ENCODE measurements at regions not wholly inside any gene's neighbourhood (a gene's known extent, or its start where the extent isn't known, plus 50 kb on each side); places are given as distances from the start of the nearest gene placed in this dataset.

DNA sequence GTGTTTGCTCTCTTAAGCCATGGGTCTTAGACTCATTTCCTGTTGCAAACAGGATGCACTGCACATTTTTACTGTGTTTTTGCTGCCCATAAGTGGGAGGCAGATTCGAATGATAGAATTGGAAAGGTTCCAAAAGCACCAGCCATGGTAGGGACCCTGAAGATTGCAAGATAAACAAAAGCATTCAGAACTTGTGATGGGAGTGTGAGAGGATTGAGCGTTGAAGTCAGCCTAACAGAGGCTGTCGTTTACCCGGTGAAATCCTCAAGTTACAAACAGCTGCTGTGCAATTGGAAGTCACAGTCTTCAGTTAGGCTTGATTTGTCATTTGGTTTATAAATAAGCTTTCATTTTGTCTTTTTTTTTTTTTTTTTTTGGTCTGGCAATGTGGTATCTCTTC is 192.7 kb upstream of the MKI67 start:
- no peak overlapping the region for H3K9ac ChIP-seq
- no peaks in the 10 kb centered on the region for H3F3A ChIP-seq (replicated peaks; ENCODE audit: insufficient read depth)
- H3K27me3 ChIP-seq (ENCODE audit: insufficient read depth): no peaks in the 10 kb centered on the region
- no peak overlapping the region for H3K27ac ChIP-seq (ENCODE audit: low read depth in 2 of 2, low read length in 1 of 2)
- ChIA-PET CTCF (interaction anchor here (0.9 kb wide), 1 partner anchor 55 kb away, joined by 3 read pairs; no protein-coding TSS in a partner anchor), POLR2A (no interaction called here)
- no peaks in the 10 kb centered on the region for H3K79me2 ChIP-seq (ENCODE audit: insufficient read depth)
- H4K20me1 ChIP-seq (ENCODE audit: insufficient read depth): no peaks in the 10 kb centered on the region
- 40% methylated on average over 4 of the region's 4 CpGs for WGBS (ENCODE audit: low lambda C conversion rate)
- H2AFZ ChIP-seq (ENCODE audit: low read depth): no peak overlapping the region
- H3K9me3 ChIP-seq: no peaks in the 10 kb centered on the region
- no peaks in the 10 kb centered on the region for H3K9me2 ChIP-seq
- TF ChIP-seq YY1 (IDR thresholded peaks at IDR 0.05; ENCODE audit: low read depth) (no peak), CTCF (IDR thresholded peaks at IDR 0.05) (no peak), RFX5 (IDR thresholded peaks at IDR 0.05; ENCODE audit: low read length) (no peak), TCF12 (IDR thresholded peaks at IDR 0.05) (no peak), SMC3 (IDR thresholded peaks at IDR 0.05; ENCODE audit: low read depth, low read length) (no peak), FOSL2 (IDR thresholded peaks at IDR 0.05; ENCODE audit: borderline replicate concordance, low read depth) (no peak), CHD2 (IDR thresholded peaks at IDR 0.05; ENCODE audit: low read length, partially characterized antibody) (no peak), TAF1 (IDR thresholded peaks at IDR 0.05; ENCODE audit: borderline replicate concordance, low read depth, low read length) (no peak), NFIC (IDR thresholded peaks at IDR 0.05; ENCODE audit: borderline replicate concordance) (no peak), RCOR1 (IDR thresholded peaks at IDR 0.05; ENCODE audit: low read length) (no peak), REST (IDR thresholded peaks at IDR 0.05; ENCODE audit: low read depth, low read length) (no peak), SIN3A (IDR thresholded peaks at IDR 0.05; ENCODE audit: borderline replicate concordance, low read depth, low read length) (no peak), MXI1 (IDR thresholded peaks at IDR 0.05; ENCODE audit: low read depth, low read length) (no peak), MEF2A (IDR thresholded peaks at IDR 0.05; ENCODE audit: borderline replicate concordance, low read depth) (no peak), EP300 (IDR thresholded peaks at IDR 0.05; ENCODE audit: borderline replicate concordance in 1 of 2, low read depth in 1 of 2, low read length in 1 of 2) (no peak)
- TF ChIP-seq, protein P1, sequence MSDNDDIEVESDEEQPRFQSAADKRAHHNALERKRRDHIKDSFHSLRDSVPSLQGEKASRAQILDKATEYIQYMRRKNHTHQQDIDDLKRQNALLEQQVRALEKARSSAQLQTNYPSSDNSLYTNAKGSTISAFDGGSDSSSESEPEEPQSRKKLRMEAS (IDR thresholded peaks at IDR 0.05; ENCODE audit: low read depth): no peak
- TF ChIP-seq, protein P2, sequence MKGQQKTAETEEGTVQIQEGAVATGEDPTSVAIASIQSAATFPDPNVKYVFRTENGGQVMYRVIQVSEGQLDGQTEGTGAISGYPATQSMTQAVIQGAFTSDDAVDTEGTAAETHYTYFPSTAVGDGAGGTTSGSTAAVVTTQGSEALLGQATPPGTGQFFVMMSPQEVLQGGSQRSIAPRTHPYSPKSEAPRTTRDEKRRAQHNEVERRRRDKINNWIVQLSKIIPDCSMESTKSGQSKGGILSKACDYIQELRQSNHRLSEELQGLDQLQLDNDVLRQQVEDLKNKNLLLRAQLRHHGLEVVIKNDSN (IDR thresholded peaks at IDR 0.05; ENCODE audit: borderline replicate concordance, low read depth): no peak
- H3K36me3 ChIP-seq (replicated peaks in 1 of 2; ENCODE audit: control insufficient read depth in 1 of 2, insufficient read depth in 2 of 2, low read length in 1 of 2): no peaks in the 10 kb centered on the region
- H3K4me2 ChIP-seq: no peak overlapping the region
- no peaks in the 10 kb centered on the region; a peak in 1 of 4 replicates for H3K4me1 ChIP-seq (ENCODE audit: control insufficient read depth in 1 of 2, insufficient read depth in 2 of 2, low read depth in 1 of 2, low read length in 1 of 2)
- no peak overlapping the region for H3K4me3 ChIP-seq (ENCODE audit: low read depth in 2 of 2, low read length in 1 of 2)
- DNase-seq: peak; percentile 45
